Calu3 (cell line): ENCODE measurements at regions not wholly inside any gene's neighbourhood (a gene's known extent, or its start where the extent isn't known, plus 50 kb on each side); places are given as distances from the start of the nearest gene placed in this dataset.

Source experiments
- BruUV-seq: library from RNA; stranded (reverse); fragments of 400-500 nt; replicated peaks from 2 replicates; lab custom pipeline; 2021; lab: Mats Ljungman, UMichigan
- CTCF ChIA-PET: fragments of 300-600 bp; sonication (Branson Sonifier 250); formaldehyde crosslinking; loops from one replicate; lab custom pipeline; 2022; ENCODE audit warnings: antibody characterized with exemption; lab: Charles Lee
- DNase-seq: peaks from one replicate; pipeline ENCODE4 v3.0.0; 2022
- H3K27ac Mint-ChIP-seq: one replicate; pipeline ENCODE4 v1.8.0; 2022; ENCODE audit warnings: mixed read lengths; ENCODE audit not compliant: unreplicated experiment
- H3K27me3 Mint-ChIP-seq: one replicate; pipeline ENCODE4 v1.8.0; 2022; ENCODE audit warnings: mixed read lengths; ENCODE audit not compliant: unreplicated experiment
- H3K36me3 Mint-ChIP-seq: one replicate; pipeline ENCODE4 v1.8.0; 2022; ENCODE audit warnings: mild to moderate bottlenecking, moderate library complexity, mixed read lengths; ENCODE audit not compliant: insufficient read depth, unreplicated experiment
- H3K4me1 Mint-ChIP-seq: one replicate; pipeline ENCODE4 v1.8.0; 2022; ENCODE audit warnings: mild to moderate bottlenecking, low read depth, mixed read lengths; ENCODE audit not compliant: unreplicated experiment
- H3K4me3 Mint-ChIP-seq: one replicate; pipeline ENCODE4 v1.8.0; 2022; ENCODE audit warnings: mild to moderate bottlenecking, low read depth, moderate library complexity, mixed read lengths; ENCODE audit not compliant: unreplicated experiment
- H3K9me3 Mint-ChIP-seq: one replicate; pipeline ENCODE4 v1.8.0; 2022; ENCODE audit warnings: low read depth, mixed read lengths; ENCODE audit not compliant: unreplicated experiment
- CTCF ChIP-seq: fragments of 200-600 bp; IDR thresholded peaks from one replicate; pipeline ENCODE4 v1.8.0; 2022; ENCODE audit warnings: antibody characterized with exemption; ENCODE audit not compliant: unreplicated experiment
- intact Hi-C: fragments of 100-400 bp; cut with micrococcal nuclease; formaldehyde crosslinking; loops from one replicate; pipeline ENCODE4 v1.10.0; 2022; ENCODE audit not compliant: unreplicated experiment

- Mint-ChIP-seq H3K27me3 (peaks cover 38% of the 10 kb centered on the region), H3K36me3 (no peaks in the 10 kb centered on the region), H3K4me3 (no peak overlapping the region), H3K4me1 (no peaks in the 10 kb centered on the region), H3K9me3 (no peaks in the 10 kb centered on the region), H3K27ac (no peak overlapping the region)
- DNase-seq = no peak
- intact Hi-C loops = no loop called here
- CTCF ChIA-PET = no interaction called here
- no TSS peak for BruUV-seq
- TF ChIP-seq CTCF = no peak
Observed at GRCh38 chr10:7003831-7004395, 406.9 kb downstream of the SFMBT2 start.

- H3K27ac Mint-ChIP-seq = no peak overlapping the region
- BruUV-seq = no TSS peak
- no peaks in the 10 kb centered on the region for H3K4me1 Mint-ChIP-seq
- no peak for DNase-seq
- H3K9me3 Mint-ChIP-seq = no peaks in the 10 kb centered on the region
- intact Hi-C loops = no loop called here
- no peaks in the 10 kb centered on the region for H3K36me3 Mint-ChIP-seq
- no peak overlapping the region for H3K4me3 Mint-ChIP-seq
- TF ChIP-seq CTCF = no peak
- H3K27me3 Mint-ChIP-seq = peaks cover 74% of the 10 kb centered on the region
- CTCF ChIA-PET = no interaction called here
Observed at GRCh38 chr10:7000061-7000460, 410.8 kb downstream of the SFMBT2 start.

- no peak overlapping the region for H3K4me3 Mint-ChIP-seq
- no peak overlapping the region for H3K27ac Mint-ChIP-seq
- no peaks in the 10 kb centered on the region for H3K9me3 Mint-ChIP-seq
- H3K36me3 Mint-ChIP-seq = no peaks in the 10 kb centered on the region
- no peak for TF ChIP-seq CTCF
- peaks cover 74% of the 10 kb centered on the region for H3K27me3 Mint-ChIP-seq
- no peaks in the 10 kb centered on the region for H3K4me1 Mint-ChIP-seq
- intact Hi-C loops = no loop called here
- BruUV-seq = no TSS peak
- CTCF ChIA-PET = no interaction called here
- DNase-seq = no peak
Observed at GRCh38 chr10:6999232-6999925, 411.5 kb downstream of the SFMBT2 start.

DNA sequence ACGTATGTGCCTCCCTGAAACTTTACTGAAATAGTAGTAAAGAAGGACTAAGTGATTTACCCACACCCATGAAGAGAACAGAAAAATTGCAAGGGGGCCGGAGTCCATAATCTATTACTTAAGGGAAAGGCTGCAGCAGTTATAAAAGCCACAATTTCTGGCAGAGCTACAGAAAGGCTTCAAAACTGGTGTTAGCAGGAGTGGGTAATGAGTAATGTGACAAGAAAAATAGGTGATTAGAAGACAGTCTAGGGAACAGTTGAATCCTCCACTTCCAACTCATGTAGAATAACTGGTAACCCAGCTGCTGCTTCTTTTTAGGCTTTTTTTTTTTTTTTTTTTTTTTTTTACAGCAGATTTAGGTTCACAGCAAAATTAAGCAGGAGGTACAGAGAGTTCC is 413.3 kb downstream of the SFMBT2 start:
- no peak overlapping the region for H3K4me3 Mint-ChIP-seq
- peaks cover 83% of the 10 kb centered on the region for H3K27me3 Mint-ChIP-seq
- no peak overlapping the region for H3K27ac Mint-ChIP-seq
- no TSS peak for BruUV-seq
- CTCF ChIA-PET = no interaction called here
- H3K4me1 Mint-ChIP-seq = no peaks in the 10 kb centered on the region
- TF ChIP-seq CTCF = no peak
- no peaks in the 10 kb centered on the region for H3K36me3 Mint-ChIP-seq
- H3K9me3 Mint-ChIP-seq = no peaks in the 10 kb centered on the region
- intact Hi-C loops = no loop called here
- no peak for DNase-seq
